Hepatocyte (in vitro differentiated cells): ENCODE measurements at regions not wholly inside any gene's neighbourhood (a gene's known extent, or its start where the extent isn't known, plus 50 kb on each side); places are given as distances from the start of the nearest gene placed in this dataset.

Experiments used
- EZH2 ChIP-seq: fragments of 200-600 bp; sonication (generic); IDR thresholded peaks from 2 replicates; pipeline ENCODE4 v1.6.1; 2016; ENCODE audit warnings: antibody characterized with exemption, mild to moderate bottlenecking, borderline replicate concordance
- TF ChIP-seq, protein P1 (sequence below): fragments of 200-600 bp; sonication (generic); IDR thresholded peaks from 2 replicates; pipeline ENCODE4 v1.5.1; 2016; ENCODE audit warnings: antibody characterized with exemption, mild to moderate bottlenecking; ENCODE audit not compliant: poor library complexity

DNA sequence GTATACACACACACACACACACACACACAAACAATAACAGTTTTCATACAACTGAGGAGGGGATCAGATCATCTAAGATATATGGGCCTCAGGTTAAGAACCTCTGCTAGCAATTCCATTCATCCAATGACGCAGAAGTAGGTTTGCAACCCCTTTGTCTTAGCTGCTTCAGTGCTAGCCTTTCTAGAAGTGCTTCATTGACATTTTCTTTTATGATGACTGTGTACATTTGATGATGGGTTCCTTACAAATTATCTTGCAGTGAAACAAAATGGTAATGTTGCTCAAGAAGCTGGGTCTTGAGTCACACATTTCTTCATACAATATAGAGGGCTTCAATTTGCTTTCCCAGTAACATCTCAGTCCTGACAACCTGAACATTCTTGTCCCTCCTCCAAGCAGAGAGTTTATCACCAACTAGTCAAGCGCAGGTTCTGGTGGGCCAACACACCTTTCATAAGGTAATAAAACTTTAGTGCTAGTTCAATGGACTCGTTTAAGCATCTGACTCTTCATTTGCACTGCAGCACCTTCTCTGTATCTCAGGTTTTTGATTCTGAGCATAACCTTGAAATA, 269.5 kb downstream of the CNTN3 start:
- TF ChIP-seq, protein P1, sequence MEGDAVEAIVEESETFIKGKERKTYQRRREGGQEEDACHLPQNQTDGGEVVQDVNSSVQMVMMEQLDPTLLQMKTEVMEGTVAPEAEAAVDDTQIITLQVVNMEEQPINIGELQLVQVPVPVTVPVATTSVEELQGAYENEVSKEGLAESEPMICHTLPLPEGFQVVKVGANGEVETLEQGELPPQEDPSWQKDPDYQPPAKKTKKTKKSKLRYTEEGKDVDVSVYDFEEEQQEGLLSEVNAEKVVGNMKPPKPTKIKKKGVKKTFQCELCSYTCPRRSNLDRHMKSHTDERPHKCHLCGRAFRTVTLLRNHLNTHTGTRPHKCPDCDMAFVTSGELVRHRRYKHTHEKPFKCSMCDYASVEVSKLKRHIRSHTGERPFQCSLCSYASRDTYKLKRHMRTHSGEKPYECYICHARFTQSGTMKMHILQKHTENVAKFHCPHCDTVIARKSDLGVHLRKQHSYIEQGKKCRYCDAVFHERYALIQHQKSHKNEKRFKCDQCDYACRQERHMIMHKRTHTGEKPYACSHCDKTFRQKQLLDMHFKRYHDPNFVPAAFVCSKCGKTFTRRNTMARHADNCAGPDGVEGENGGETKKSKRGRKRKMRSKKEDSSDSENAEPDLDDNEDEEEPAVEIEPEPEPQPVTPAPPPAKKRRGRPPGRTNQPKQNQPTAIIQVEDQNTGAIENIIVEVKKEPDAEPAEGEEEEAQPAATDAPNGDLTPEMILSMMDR, result no peak
- no peak for TF ChIP-seq EZH2
